ENCODE measurements at regions not wholly inside any gene's neighbourhood (a gene's known extent, or its start where the extent isn't known, plus 50 kb on each side); places are given as distances from the start of the nearest gene placed in this dataset.

GRCh38 chr4:14518136-14518535, 484.1 kb upstream of the CPEB2 start:
- Histone ChIP-seq H3K23me2 (ENCODE audit: low read depth, low read length) (no peaks in the 10 kb centered on the region), H2BK5ac (ENCODE audit: low read depth, low read length) (no peak overlapping the region), H2BK120ac (replicated peaks; ENCODE audit: low read depth, low read length) (no peak overlapping the region), H2BK20ac (ENCODE audit: low read length) (no peak overlapping the region), H3K18ac (ENCODE audit: extremely low read depth, low read length) (no peak overlapping the region), H3K4me2 (ENCODE audit: insufficient read depth in 1 of 2, low read depth in 2 of 2, low read length in 2 of 2) (no peak overlapping the region), H4K91ac (replicated peaks; ENCODE audit: insufficient read length, low read length) (no peak overlapping the region), H3K27ac (ENCODE audit: low read depth, low read length) (no peak overlapping the region), H2AFZ (ENCODE audit: low read length) (no peak overlapping the region), H4K8ac (ENCODE audit: extremely low read depth, insufficient read depth, low read length) (no peak overlapping the region), H3K14ac (ENCODE audit: insufficient read length) (no peak overlapping the region), H4K20me1 (replicated peaks in 1 of 2; ENCODE audit: control insufficient read depth in 1 of 2, insufficient read depth in 2 of 2, low read length in 2 of 2) (no peaks in the 10 kb centered on the region), H3K4ac (replicated peaks; ENCODE audit: insufficient read length, low read depth, low read length) (no peak overlapping the region), H3K9me3 (ENCODE audit: insufficient read depth in 2 of 2, low read depth in 1 of 2, low read length in 1 of 2) (peaks cover 0 to 4% of the 10 kb centered on the region in 2 experiments; a peak in 2 of 4 replicates), H3K79me1 (ENCODE audit: low read depth, low read length) (no peaks in the 10 kb centered on the region), H2AK5ac (ENCODE audit: low read depth, low read length) (no peak overlapping the region), H2BK12ac (ENCODE audit: low read depth, low read length) (no peak overlapping the region), H3K79me2 (ENCODE audit: control insufficient read depth in 1 of 2, insufficient read depth in 2 of 2, low read length in 2 of 2) (no peaks in the 10 kb centered on the region), H3K23ac (ENCODE audit: insufficient read length) (no peak overlapping the region), H3K4me3 (ENCODE audit: extremely low read depth in 1 of 4, insufficient read depth in 2 of 4, low read depth in 3 of 4, low read length in 4 of 4) (no peak overlapping the region), H3K9ac (replicated peaks in 1 of 4; ENCODE audit: extremely low read depth in 1 of 4, low read depth in 3 of 4, low read length in 3 of 4) (no peak overlapping the region), H2BK15ac (ENCODE audit: low read length) (no peak overlapping the region), H3K27me3 (replicated peaks in 1 of 4; ENCODE audit: control insufficient read depth in 3 of 4, extremely low read depth in 1 of 4, insufficient read depth in 3 of 4, low read length in 3 of 4) (peaks cover 0 to 1% (median 0%) of the 10 kb centered on the region in 4 experiments; a peak in 1 of 7 replicates), H4K5ac (ENCODE audit: insufficient read length, low read depth, low read length) (no peak overlapping the region), H3K36me3 (ENCODE audit: control insufficient read depth in 2 of 4, insufficient read depth in 4 of 4, low read length in 3 of 4) (no peaks in the 10 kb centered on the region), H3K4me1 (replicated peaks in 1 of 4; ENCODE audit: control insufficient read depth in 3 of 4, insufficient read depth in 4 of 4, low read length in 3 of 4) (no peaks in the 10 kb centered on the region), H3K56ac (replicated peaks; ENCODE audit: insufficient read length, low read depth, low read length) (no peak overlapping the region)
- ChIA-PET POLR2A (ENCODE audit: partially characterized antibody) (no interaction called here), CTCF (ENCODE audit: partially characterized antibody) (no interaction called here)
- FAIRE-seq (no peak), DNase-seq (ENCODE audit: low read depth in 1 of 2, low spot score in 2 of 2) (no peak)
- WGBS, 2 experiments (ENCODE audit: extremely low coverage in 1 of 2, insufficient coverage in 1 of 2, insufficient read length in 1 of 2, insufficient replicate concordance in 2 of 2, low coverage in 1 of 2, low lambda C conversion rate in 2 of 2, missing lambda C conversion rate in 1 of 2) = 74% methylated on average over 2 of the region's 2 CpGs; no CpG with 5 or more reads in 1 of the 2 experiments
- TF ChIP-seq RFX5 (IDR thresholded peaks at IDR 0.05; ENCODE audit: borderline replicate concordance, low read depth, low read length) = no peak
- no peak for TF ChIP-seq SAP30 (IDR thresholded peaks at IDR 0.05; ENCODE audit: insufficient read depth, insufficient replicate concordance, low read length)
- no peak for TF ChIP-seq RBBP5 (IDR thresholded peaks at IDR 0.05; ENCODE audit: borderline replicate concordance, low read depth, low read length)
- no peak for TF ChIP-seq TAF7 (optimal IDR thresholded peaks at IDR 0.05; ENCODE audit: borderline replicate concordance, low read depth, low read length)
- no peak for TF ChIP-seq BRCA1 (IDR thresholded peaks at IDR 0.05; ENCODE audit: low read depth, low read length)
- TF ChIP-seq CTCF (IDR thresholded peaks at IDR 0.05; ENCODE audit: control extremely low read depth in 1 of 3, insufficient read depth in 1 of 3, low read depth in 1 of 3, low read length in 3 of 3) = no peak

All from H1 (cell line).